HCT116 (cell line): ENCODE measurements at regions not wholly inside any gene's neighbourhood (a gene's known extent, or its start where the extent isn't known, plus 50 kb on each side); places are given as distances from the start of the nearest gene placed in this dataset.

Source experiments
- EGR1 ChIP-seq: IDR thresholded peaks from 2 replicates; pipeline ENCODE4 v1.6.1; 2012; ENCODE audit warnings: low read depth
- EZH2phosphoT487 ChIP-seq: fragments of 200-600 bp; IDR thresholded peaks from 2 replicates; pipeline ENCODE4 v1.6.1; 2018; ENCODE audit warnings: antibody characterized with exemption, borderline replicate concordance
- SP1 ChIP-seq: IDR thresholded peaks from 2 replicates; pipeline ENCODE4 v1.6.1; 2012; ENCODE audit warnings: low read depth
- TF ChIP-seq, protein P1 (sequence below), 3 experiments: fragments of 200-600 bp in 1 of 3; sonication (generic) in 1 of 3; IDR thresholded peaks in 2 of 3; conservative IDR thresholded peaks in 1 of 3; 2 replicates each; pipeline ENCODE4 v1.5.1; 2012 to 2017; ENCODE audit warnings: low read depth in 2 of 3, low read length in 2 of 3, antibody characterized with exemption in 1 of 3, borderline replicate concordance in 1 of 3, control low read depth in 1 of 3, mild to moderate bottlenecking in 1 of 3, mixed read lengths in 1 of 3, mixed run types in 1 of 3, moderate library complexity in 1 of 3; ENCODE audit not compliant: insufficient read depth in 1 of 3

DNA sequence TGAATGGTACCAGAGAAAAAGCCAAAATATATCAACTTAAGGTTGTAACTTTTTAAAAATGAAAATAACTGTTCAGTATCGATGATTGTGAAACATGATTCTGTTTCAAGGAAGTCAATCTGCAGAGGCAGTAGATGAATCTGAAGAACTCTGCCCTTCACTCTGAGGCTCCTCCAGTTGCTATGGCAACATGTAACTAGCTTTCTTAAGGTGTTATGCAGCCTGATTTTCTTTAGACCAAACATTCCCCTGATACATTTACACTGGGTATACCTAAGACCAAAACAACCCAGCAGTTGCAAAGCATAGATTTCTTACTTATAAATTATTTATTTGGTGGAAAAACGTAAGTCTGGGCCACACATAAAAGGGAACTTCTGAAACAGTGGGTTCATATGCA is 133.6 kb upstream of the RASGEF1B start:
- TF ChIP-seq SP1 (no peak), EGR1 (no peak), EZH2phosphoT487 (no peak)
- TF ChIP-seq, protein P1, sequence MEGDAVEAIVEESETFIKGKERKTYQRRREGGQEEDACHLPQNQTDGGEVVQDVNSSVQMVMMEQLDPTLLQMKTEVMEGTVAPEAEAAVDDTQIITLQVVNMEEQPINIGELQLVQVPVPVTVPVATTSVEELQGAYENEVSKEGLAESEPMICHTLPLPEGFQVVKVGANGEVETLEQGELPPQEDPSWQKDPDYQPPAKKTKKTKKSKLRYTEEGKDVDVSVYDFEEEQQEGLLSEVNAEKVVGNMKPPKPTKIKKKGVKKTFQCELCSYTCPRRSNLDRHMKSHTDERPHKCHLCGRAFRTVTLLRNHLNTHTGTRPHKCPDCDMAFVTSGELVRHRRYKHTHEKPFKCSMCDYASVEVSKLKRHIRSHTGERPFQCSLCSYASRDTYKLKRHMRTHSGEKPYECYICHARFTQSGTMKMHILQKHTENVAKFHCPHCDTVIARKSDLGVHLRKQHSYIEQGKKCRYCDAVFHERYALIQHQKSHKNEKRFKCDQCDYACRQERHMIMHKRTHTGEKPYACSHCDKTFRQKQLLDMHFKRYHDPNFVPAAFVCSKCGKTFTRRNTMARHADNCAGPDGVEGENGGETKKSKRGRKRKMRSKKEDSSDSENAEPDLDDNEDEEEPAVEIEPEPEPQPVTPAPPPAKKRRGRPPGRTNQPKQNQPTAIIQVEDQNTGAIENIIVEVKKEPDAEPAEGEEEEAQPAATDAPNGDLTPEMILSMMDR (IDR thresholded peaks at IDR 0.05 in 2 of 3, conservative IDR thresholded peaks at IDR 0.05 in 1 of 3; ENCODE audit: borderline replicate concordance in 1 of 3, insufficient read depth in 1 of 3, low read depth in 2 of 3, low read length in 2 of 3) = no peak
